Activated CD8-positive, alpha-beta memory T cell treated with anti-CD3 and anti-CD28 coated beads for 4 hours (primary cell): ENCODE measurements at regions not wholly inside any gene's neighbourhood (a gene's known extent, or its start where the extent isn't known, plus 50 kb on each side); places are given as distances from the start of the nearest gene placed in this dataset.
"Not testable (repeated sequence)": the region's sequence is repeated elsewhere in the genome, so short reads cannot be mapped to it uniquely, and the experiment has no call there.

ENCODE experiments used
- DNase-seq, 2 donors: peaks; one replicate each; pipeline ENCODE4 v3.0.0-alpha.2; 2020; ENCODE audit warnings: low read depth in 2 of 2

DNA sequence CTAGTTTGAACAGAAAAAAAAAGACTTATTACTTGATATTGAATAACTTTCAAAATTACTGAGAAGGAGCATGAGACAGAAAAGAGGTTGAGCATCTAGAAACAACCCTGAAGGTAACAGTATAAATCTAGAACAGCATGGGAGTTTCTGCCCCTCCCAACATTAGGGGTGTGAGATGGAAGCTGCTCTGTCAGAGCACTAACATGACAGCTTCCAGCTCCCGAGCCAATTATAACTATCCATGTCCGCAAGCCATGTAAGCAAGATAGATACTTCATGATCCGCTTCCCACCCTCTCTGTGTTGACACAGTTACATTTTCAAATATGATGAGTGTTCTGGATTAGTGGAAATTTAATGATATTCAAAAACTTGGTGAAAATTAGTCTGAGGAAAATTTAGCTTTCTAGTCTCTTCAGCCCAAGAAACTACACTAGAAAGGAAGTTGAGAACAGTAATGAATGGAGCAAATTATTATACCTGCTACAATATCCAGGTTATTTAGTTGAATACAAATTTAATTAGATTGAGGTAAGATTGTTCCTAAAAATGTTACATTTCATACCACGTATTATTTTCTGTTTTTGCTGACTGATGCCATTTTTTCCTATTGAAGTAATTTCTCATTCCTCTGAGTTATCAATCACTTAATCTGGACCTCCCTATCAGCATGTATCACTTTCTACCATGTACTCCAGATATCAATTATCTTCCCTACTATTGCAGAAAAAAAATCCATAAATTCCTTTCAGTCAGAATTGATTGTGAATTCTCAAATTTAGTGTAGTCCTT lies 129.3 kb upstream of the SLIT2 start:
- no peak for DNase-seq

DNA sequence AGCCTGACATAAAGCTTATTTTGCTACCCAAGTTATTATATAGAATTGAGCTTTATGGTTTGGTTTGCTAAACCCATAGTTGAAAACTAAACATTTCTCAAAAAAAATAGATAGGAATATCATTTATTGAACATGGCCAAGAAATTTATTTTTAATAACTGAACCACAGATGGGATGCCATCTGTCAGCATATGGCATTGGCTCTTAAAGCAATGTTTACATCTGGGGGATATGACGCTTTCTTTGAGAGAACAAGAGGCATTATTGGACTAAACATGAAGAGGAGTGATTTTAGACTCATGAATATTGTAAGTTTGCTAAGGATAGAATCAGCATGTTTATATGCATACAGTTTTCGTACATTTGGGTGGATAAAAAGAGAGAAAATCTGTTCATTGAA lies 132.6 kb upstream of the SLIT2 start:
- DNase-seq: no peak

DNA sequence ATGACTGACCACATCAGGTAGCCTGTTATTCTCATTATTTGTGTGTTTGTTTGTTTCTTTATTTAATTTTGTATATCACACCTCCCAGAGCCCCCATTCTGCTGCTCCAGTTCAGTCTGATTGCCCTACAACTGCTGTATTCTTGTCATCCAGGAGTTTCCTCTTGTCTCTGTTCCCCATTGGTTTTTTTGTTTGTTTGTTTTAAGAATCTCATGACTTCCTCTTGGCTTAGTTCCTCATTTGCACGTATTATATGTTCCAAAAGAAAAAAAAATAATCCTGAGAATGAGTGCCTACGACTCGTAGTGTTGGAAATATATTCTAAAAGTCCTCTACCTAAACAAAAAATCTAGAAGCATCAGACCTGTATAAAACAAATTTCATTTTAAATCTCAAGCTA lies 142.3 kb upstream of the SLIT2 start:
- DNase-seq: no peak

DNA sequence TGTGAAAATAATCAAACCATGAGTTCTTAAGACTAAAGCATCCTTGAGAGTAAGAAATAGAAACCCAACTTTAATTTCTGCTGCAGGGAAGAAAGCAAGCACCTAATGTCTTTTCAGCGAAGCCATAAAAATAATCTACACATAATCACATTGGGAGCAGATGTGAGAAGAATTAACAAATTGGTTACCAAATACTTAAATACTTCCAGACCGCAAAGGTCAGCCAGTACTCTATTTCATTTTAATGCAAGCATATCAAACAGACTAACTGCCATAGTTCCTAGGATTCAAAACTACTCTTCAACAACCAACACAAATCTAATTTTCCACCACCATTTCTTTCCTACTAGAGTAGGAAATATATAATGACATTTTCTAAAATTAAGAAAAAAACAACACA lies 144.8 kb upstream of the SLIT2 start:
- no peak for DNase-seq

DNA sequence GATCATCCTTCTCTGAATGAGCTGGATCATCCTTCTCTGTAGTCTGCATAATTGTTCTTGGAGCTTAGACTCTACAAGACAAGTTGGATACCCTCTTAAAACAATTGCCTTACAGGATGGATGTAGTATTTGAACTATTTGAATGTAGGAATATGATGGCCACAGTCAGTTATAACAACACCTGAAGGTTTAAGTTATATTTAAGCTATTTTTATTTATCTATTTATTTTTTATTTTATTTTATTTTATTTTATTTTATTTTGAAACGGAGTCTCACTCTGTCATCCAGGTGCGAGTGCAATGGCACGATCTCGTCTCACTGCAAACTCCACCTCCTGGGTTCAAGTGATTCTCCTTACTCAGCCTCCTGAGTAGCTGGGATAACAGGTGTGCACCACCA lies 149.9 kb upstream of the SLIT2 start:
- DNase-seq: no peak

DNA sequence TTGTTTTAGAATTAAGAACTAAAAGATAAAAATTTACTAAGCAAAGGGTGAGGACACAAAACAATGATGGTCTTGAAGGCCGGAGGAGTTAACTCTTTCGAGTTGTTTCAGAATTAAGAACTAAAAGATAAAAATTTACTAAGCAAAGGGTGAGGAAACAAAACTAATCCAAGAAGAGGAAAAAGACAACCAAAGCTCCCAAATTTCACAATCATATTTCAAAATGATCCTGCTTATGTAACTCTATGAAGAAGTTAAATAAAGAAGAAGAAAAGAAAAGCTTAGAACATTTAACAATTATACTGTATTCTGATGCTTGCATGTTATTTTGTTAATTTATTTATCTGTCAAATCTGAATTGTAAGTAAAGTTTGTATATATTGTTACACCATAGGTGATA lies 154.8 kb upstream of the SLIT2 start:
- DNase-seq: no peak

DNA sequence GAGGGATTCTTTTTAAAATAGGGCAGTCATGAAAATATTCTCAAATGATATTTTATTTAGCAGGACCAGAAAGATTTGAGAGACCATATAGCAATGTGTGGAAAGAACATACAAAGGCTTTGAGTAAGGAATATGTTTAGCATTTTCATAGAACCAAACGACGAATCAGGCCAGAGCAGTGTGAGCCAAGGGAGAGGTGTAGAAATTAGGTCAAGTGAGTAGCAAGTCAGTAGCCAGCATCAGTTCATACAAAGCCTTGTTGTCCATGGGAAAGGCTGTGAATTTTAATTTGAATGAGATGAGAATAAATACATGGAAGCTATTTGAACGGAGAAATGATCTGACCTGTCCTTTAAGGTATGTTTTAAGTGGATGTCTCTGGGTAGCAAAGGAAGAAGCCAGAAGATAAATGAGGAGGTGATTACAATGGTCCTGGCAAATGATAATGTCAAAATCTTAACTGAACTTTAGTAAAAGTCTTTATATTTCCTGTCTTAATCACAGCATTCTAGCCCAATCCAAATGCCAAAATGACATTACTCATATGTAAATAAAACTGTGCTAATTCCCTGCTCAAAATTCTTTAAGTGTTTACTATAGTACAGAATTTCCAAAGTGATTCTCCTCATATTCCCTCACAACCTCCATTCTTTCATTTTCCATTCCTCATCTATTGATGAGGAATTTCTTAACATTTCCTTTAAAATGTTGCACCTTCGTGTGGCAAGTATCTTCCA lies 155.7 kb upstream of the SLIT2 start:
- no peak for DNase-seq

DNA sequence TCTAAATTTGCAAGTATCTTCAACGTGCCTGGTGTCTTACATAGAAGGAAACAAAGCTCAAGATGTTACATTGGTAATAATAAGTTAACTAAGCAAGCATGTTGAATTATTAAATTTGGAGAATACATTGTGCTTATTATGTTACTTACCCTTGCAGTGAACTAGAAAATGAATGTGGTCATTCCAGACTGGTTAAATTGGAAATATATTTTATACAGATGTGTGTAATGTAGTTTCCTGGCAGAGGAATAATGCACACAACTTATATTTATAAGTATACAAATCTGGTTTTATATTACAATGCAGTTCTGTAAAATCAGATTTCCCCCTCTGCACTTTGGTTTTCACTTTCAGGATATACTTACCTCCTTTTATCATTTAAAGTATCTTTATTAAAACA lies 159.9 kb upstream of the SLIT2 start:
- DNase-seq: no peak

DNA sequence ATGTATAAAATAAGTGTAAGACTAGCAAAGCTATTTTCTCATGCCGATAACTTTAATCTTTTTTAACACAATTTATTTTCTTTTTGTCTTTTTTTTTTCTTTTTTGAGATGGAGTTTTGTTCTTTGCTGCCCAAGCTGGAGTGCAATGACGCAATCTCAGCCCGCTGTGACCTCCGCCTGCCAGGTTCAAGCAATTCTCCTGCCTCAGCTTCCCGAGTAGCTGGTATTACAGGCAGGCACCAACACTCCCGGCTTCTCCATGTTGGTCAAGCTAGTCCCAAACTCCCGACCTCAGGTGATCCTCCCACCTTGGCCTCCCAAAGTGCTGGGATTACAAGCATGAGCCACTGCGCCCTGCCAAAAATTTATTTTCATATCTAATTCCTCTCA lies 164.2 kb upstream of the SLIT2 start:
- no peak for DNase-seq

DNA sequence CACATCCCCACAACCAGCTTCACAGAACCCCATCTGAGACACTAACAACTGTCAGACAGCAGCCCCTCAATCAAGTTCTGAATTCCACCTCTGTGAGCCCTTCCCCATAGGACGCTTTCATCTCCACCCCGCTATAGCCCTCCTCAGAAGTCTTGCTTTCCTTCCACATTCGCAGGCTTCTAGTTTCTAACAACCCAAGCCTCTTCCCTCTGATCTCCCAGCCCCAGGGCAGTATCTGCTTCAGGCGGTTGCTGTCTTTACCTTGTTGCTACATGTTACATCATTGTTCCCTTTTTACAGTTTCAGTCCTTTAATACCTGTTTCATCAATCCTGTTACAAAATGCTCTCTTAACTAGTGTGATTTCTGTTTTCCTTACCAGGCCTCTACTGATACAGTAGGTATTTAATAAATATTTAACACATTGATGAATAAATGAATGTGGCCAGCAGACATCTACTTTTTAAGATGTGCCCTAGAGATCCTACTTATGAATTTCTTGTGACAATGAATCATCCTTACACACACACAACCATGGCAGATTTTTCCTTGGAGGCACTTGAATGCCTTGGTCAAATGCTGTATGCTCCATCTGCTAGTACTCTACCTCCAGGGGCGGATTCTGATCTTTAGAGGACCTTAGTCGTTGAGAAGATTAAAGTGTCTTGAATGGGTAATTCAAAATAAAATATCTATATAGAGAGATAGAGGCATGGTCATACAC lies 164.7 kb upstream of the SLIT2 start:
- DNase-seq: no peak

DNA sequence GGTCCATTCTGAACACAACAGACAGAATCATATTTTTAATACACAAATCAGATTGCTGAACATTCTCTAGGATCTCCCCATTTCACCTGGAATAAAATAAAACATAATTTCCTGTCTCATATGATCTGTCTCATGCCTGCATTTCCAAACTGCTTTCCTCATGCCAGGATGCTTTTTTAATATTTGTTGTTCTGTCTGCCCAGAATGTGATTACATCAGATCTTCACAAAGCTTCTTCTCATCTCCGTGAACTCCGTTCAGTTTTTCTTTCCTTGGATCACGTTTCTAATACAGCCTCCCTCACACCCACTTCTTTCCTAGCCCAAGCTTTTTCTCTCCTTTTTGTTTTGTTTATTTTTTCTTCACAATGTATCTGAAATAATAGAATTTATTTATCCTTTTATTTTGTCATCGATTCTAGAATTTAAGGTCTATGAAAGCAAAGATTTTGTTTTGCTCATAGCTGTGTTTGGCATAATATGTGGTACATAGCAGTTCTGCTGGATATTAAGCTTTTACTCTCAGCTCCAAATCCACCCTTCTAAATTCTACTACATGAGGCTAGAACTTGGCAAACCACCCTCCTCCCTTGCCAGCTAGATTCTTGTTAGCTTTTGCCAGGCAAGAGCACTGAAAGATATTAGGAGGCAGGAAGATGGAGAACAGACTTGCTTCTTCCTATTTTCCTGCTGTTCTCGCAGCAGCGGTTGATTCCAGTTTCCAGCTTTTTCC lies 165.5 kb upstream of the SLIT2 start:
- no peak for DNase-seq

DNA sequence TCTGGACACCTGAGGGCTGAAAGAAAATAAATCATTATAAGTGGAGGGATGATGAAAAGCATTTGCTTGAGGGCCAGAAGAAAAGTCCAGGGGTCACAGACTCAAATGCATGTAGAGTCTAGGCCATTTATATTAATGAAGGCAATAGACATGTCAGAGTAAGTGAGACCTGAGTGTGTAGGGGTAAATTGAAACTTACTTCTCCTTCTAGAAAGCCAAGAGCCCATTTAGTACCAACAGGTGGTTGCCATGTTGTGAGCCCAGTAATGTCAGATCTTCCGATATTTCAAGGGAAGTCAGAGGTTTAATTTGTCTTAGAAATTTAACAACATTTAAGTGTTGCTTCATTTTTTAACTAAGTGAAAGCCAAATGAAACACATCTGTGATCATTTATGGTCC lies 166.1 kb upstream of the SLIT2 start:
- DNase-seq: no peak

DNA sequence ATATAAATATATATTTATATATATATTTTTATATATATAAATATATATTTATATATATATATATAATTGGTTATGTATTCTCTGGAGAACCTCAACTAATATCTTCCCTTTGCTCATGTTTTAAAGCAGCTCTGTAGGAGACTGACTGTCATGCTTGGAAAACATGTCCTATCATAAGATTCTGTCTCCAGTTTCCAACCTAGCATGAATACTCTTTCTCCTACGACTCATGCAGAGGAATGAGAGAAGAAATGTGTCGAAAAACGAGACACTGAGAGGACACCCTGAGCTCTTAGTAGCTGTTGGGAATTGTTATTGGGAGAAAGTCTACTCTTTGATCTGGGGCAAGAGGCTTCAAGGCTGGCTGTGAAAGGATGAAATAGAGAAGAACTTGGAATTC lies 166.5 kb upstream of the SLIT2 start:
- no peak for DNase-seq

DNA sequence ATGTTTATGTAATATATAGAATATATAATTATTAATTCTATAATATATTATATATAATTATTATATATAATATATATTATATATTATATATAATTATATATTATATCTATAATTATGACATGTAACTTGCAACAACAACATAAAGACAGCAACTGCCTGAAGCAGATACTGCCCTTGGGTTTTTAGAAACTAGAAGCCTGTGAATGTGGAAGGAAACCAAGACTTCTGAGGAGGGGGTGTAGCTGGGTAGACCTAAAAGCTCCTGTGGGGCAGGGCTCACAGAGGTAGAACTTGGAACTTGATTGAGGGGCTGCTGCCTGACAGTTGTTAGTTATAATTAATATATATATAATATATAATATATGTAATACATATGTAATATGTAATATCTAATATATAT lies 167.2 kb upstream of the SLIT2 start:
- no peak for DNase-seq

DNA sequence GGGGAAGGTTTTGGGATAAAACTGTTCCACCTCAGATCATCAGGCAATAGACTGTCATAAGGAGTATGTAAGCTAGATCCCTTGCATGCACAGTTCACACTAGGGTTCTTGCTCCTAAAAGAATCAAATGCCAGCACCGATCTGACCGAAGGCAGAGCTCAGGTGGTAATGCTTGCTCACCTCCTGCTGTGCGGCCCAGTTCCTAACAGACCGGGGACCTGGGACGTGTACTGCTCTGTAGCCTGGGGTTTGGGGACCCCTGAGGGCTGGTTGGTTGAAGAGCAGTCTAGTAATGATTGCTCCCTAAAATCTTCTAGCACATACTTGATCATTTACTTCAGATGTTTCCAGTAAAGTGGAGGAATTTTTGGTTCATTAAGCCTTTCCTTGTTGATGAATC lies 173.1 kb upstream of the SLIT2 start:
- DNase-seq: no peak

DNA sequence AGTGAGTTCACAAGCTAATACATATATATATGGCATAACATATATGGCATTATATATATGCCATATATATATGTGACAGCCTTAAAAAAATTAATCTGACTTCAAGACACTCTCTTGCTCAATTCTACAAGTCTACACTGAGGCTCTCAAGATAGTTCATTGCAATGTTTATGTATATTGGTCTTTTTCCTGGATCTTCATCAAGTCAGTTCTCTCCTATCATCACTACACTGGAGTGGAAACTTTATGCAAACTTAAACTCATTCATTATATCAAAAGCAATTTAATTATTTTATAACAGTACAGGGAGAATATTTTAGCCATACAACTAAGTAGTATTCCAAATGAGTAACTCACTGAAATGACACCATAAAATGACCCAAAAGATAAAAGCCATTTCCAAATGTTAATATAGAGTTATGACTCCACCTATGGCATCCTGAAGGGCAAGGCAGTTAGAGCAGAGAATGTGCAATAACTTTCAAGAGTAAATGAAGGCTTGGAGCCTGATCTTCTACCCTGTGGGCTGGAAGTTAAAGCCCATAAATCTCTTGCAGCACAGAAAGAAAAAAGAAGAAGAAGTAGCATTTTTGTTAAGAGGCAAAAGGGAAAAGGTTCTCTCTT lies 176.3 kb upstream of the SLIT2 start:
- no peak for DNase-seq

DNA sequence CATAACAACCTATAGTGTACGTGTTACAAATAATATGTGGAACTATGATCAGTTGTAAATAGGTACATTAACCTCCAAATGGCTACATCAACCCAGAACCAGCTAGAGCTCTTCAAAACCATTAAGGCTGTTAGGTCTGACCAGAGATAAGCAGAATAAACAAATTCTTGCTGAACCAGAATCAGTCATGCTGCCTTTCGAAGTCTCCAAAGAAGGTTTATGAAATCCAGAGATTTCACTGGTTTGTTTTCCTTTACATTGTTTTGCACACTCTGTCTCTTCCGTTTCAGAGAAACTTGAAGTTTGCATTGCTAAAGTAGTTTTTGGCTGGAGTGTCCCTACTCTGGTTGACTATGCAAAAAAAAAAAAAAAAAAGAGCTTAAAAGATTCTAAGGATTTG lies 177.3 kb upstream of the SLIT2 start:
- no peak for DNase-seq

DNA sequence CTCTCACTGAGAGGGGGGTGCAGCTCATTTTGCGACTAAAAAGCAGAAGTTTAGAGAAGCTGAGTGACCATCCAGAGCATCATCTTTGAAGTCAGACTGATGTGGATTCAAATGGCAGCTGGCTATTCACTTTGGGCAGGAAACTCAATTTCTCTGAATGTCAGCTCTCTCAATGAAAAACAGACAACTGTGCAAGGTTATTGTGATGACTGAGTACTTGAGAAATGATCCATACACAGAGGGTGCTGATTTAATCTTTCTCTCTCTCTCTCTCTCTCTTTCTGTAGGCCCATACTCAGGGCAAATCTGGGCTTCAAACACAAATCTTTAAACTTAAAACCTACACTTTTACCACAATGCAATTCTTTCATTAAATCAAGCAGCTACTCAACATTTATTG lies 185.8 kb upstream of the SLIT2 start:
- no peak for DNase-seq

DNA sequence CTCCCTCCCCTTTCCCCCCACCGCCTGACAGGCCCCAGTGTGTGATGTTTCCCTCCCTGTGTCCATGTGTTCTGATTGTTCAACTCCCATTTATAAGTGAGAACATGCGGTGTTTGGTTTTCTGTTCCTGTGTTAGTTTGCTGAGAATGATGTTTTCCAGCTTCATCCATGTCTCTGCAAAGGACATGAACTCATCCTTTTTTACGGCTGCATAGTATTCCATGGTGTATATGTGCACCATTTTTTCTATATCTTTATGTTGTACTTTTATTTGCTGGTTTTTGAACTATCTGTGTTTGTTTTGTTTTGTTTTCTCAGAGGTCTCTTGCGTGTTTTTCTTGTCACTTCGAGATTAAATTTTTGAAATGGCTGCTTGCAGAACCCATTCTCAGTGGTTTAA lies 188.8 kb upstream of the SLIT2 start:
- not testable (repeated sequence) for DNase-seq

DNA sequence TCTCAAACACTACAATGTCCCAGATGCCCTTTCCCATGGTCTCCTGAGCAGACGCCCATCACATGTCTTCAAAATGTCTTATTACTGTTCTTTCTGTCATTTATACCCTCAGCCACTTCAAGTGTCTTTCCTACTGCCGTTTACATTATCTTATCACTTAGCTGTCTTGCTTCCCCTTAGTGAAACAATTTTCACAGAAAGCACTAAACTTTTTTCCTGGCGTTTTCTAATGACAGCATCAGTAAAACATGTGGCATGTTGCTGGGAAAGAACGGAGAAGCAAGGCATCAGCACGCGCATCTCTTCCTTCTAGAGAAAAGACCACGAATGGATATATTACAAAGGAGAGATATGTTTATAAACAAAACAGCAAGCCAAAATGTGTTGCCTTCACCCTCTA lies 189.7 kb upstream of the SLIT2 start:
- DNase-seq: no peak

DNA sequence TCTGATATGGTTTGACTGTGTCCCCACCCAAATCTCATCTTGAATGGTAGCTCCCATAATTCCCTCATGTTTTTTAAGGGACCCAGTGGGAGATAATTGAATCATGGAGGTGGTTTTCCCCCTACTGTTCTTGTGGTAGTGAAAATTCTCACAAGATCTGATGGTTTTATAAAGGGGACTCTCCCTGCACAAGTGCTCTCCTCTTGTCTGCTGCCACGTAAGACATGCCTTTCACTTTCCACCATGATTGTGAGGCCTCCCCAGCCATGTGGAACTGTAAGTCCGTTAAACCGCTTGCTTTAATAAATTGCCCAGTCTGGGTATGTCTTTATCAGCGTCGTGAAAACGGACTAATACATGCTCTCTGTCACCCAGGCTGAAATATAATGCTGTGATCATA lies 200.9 kb upstream of the SLIT2 start:
- no peak for DNase-seq

DNA sequence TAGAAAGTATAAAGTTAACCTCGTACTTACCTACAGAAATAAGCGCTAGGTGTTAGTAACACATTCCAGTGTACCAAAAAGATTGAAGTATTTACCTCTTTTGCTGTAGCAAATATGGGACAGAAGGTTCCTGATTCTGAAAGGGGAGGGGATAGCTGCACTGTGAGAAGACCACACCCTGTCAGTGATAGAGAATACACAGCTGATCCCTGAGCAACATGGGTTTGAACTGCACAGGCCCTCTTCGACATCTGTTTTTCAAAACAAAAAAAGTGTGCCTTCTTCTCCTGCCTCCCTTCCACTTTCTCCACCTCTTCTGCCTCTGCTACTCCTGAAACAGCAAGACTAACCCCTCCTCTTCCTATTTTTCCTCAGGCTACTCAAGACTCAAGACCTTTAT lies 201.8 kb upstream of the SLIT2 start:
- no peak for DNase-seq
